HG02610 (cell line): ENCODE measurements at regions not wholly inside any gene's neighbourhood (a gene's known extent, or its start where the extent isn't known, plus 50 kb on each side); places are given as distances from the start of the nearest gene placed in this dataset.
"Not testable (repeated sequence)": the region's sequence is repeated elsewhere in the genome, so short reads cannot be mapped to it uniquely, and the experiment has no call there.

Experiments used
- ATAC-seq: cut with Tn5 transposase; IDR thresholded peaks from one replicate; pipeline ENCODE4 v1.9.1; 2021; ENCODE audit warnings: mild to moderate bottlenecking, moderate library complexity; ENCODE audit not compliant: unreplicated experiment

- no peak for ATAC-seq
Observed at GRCh38 chr6:138656364-138657064, 117.1 kb upstream of the CCDC28A start.

GRCh38 chr6:138657065-138657425 lies 116.5 kb upstream of the CCDC28A start:
- ATAC-seq = no peak

GRCh38 chr6:138659998-138660397 lies 113.6 kb upstream of the CCDC28A start:
- no peak for ATAC-seq

GRCh38 chr6:138662471-138662870 lies 111.1 kb upstream of the CCDC28A start:
- ATAC-seq = no peak

- no peak for ATAC-seq
Observed at GRCh38 chr6:138663892-138664291, 109.7 kb upstream of the CCDC28A start.

- ATAC-seq = no peak
Observed at GRCh38 chr6:138664745-138665144, 108.8 kb upstream of the CCDC28A start.

GRCh38 chr6:138666636-138667035 lies 106.9 kb upstream of the CCDC28A start:
- no peak for ATAC-seq

GRCh38 chr6:138667408-138667807 lies 106.2 kb upstream of the CCDC28A start:
- ATAC-seq = no peak

GRCh38 chr6:138671351-138671750 lies 102.2 kb upstream of the CCDC28A start:
- ATAC-seq = no peak

- ATAC-seq = no peak
Observed at GRCh38 chr6:138673346-138674014, 100.1 kb upstream of the CCDC28A start.

GRCh38 chr6:138674444-138674843 lies 99.1 kb upstream of the CCDC28A start:
- not testable (repeated sequence) for ATAC-seq

- no peak for ATAC-seq
Observed at GRCh38 chr6:138677538-138677937, 96.0 kb upstream of the CCDC28A start.

- ATAC-seq = no peak
Observed at GRCh38 chr6:138678168-138678567, 95.4 kb upstream of the CCDC28A start.

GRCh38 chr6:138680085-138680484 lies 93.5 kb upstream of the CCDC28A start:
- no peak for ATAC-seq

GRCh38 chr6:138681627-138682026 lies 91.9 kb upstream of the CCDC28A start:
- ATAC-seq = no peak

- no peak for ATAC-seq
Observed at GRCh38 chr6:138682704-138683527, 90.7 kb upstream of the CCDC28A start.

GRCh38 chr6:138685257-138685656 lies 88.3 kb upstream of the CCDC28A start:
- ATAC-seq = no peak

- no peak for ATAC-seq
Observed at GRCh38 chr6:138685781-138686180, 87.8 kb upstream of the CCDC28A start.

- ATAC-seq = no peak
Observed at GRCh38 chr6:138688580-138688979, 85.0 kb upstream of the CCDC28A start.

- no peak for ATAC-seq
Observed at GRCh38 chr6:138689849-138690248, 83.7 kb upstream of the CCDC28A start.

GRCh38 chr6:138690975-138691594 lies 82.5 kb upstream of the CCDC28A start:
- ATAC-seq = no peak
